SK-N-MC (cell line): ENCODE measurements at regions not wholly inside any gene's neighbourhood (a gene's known extent, or its start where the extent isn't known, plus 50 kb on each side); places are given as distances from the start of the nearest gene placed in this dataset.

Source experiments
- EZH2 ChIP-seq: fragments of 200-600 bp; sonication (generic); IDR thresholded peaks from one replicate; pipeline ENCODE4 v1.6.1; 2017; ENCODE audit warnings: antibody characterized with exemption
- POLR2AphosphoS5 ChIP-seq: IDR thresholded peaks from 2 replicates; pipeline ENCODE4 v1.6.1; 2012; ENCODE audit warnings: mild to moderate bottlenecking, low read depth, low read length, borderline replicate concordance

DNA sequence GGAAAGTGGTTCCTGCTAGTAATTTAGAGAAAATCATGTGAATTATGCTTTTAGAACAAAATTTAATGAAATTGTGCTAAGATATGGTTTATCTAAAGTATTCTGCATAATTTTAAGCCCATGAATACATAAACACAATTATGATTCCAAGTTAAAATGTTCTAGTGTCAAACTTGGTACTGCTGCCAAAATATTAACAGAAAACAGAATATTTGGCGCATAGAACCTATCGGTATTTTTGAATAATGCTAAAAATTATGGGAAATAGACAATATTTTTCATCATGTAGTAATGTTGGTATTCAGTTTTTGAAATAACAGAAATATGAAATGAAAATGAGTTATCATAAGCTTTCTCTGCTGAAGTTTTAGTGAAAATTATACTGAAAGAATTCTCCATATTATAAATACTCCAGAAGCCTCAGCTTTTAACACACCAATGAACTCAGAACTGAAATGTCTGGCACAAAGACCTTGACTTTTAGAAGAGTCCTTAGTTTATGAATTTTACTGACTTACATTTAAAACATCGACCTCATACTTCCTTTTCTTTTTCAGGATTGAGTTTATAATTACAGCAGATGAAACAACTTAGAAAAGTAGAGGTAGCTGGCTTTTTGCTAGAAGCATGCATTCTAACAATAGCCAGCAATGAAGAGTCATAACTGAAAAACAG is 1192.3 kb upstream of the GJE1 start:
- no peak for TF ChIP-seq POLR2AphosphoS5
- TF ChIP-seq EZH2: no peak
